ENCODE measurements at regions not wholly inside any gene's neighbourhood (a gene's known extent, or its start where the extent isn't known, plus 50 kb on each side); places are given as distances from the start of the nearest gene placed in this dataset.
"Not testable (repeated sequence)": the region's sequence is repeated elsewhere in the genome, so short reads cannot be mapped to it uniquely, and the experiment has no call there.

- Histone ChIP-seq H3K36me3 (ENCODE audit: control insufficient read depth in 1 of 2, insufficient read depth in 2 of 2, low read length in 2 of 2) (no peaks in the 10 kb centered on the region), H3K9me3 (ENCODE audit: control insufficient read depth in 1 of 2, low read length in 2 of 2) (peaks cover 0 to 3% of the 10 kb centered on the region in 2 donors), H3K27ac (ENCODE audit: low read length) (no peak overlapping the region), H3K27me3 (ENCODE audit: low read depth, low read length) (no peaks in the 10 kb centered on the region), H3K4me3 (ENCODE audit: low read depth in 1 of 2, low read length in 2 of 2) (no peak overlapping the region), H3K4me1 (ENCODE audit: control insufficient read depth in 1 of 2, insufficient read depth in 2 of 2, low read length in 2 of 2) (no peaks in the 10 kb centered on the region)
Measured at GRCh38 chr14:45867046-45867894, 614.3 kb upstream of the MIS18BP1 start.

GRCh38 chr14:45838597-45838996, 585.6 kb upstream of the MIS18BP1 start:
- Histone ChIP-seq H3K27me3 (ENCODE audit: low read depth, low read length) (no peaks in the 10 kb centered on the region), H3K27ac (ENCODE audit: low read length) (no peak overlapping the region), H3K4me1 (ENCODE audit: control insufficient read depth in 1 of 2, insufficient read depth in 2 of 2, low read length in 2 of 2) (no peaks in the 10 kb centered on the region), H3K9me3 (ENCODE audit: control insufficient read depth in 1 of 2, low read length in 2 of 2) (no peaks in the 10 kb centered on the region), H3K36me3 (ENCODE audit: control insufficient read depth in 1 of 2, insufficient read depth in 2 of 2, low read length in 2 of 2) (no peaks in the 10 kb centered on the region), H3K4me3 (ENCODE audit: low read depth in 1 of 2, low read length in 2 of 2) (no peak overlapping the region)

- no peaks in the 10 kb centered on the region for H3K4me1 ChIP-seq (ENCODE audit: control insufficient read depth in 1 of 2, insufficient read depth in 2 of 2, low read length in 2 of 2)
- no peaks in the 10 kb centered on the region for H3K27me3 ChIP-seq (ENCODE audit: low read depth, low read length)
- H3K27ac ChIP-seq (ENCODE audit: low read length) = no peak overlapping the region
- no peaks in the 10 kb centered on the region for H3K36me3 ChIP-seq (ENCODE audit: control insufficient read depth in 1 of 2, insufficient read depth in 2 of 2, low read length in 2 of 2)
- no peaks in the 10 kb centered on the region for H3K9me3 ChIP-seq (ENCODE audit: control insufficient read depth in 1 of 2, low read length in 2 of 2)
- no peak overlapping the region for H3K4me3 ChIP-seq (ENCODE audit: low read depth in 1 of 2, low read length in 2 of 2)
Measured at GRCh38 chr14:45819107-45819506, 566.1 kb upstream of the MIS18BP1 start.

GRCh38 chr14:45811155-45811554, 558.2 kb upstream of the MIS18BP1 start:
- no peaks in the 10 kb centered on the region for H3K36me3 ChIP-seq (ENCODE audit: control insufficient read depth in 1 of 2, insufficient read depth in 2 of 2, low read length in 2 of 2)
- H3K27me3 ChIP-seq (ENCODE audit: low read depth, low read length) = no peaks in the 10 kb centered on the region
- no peaks in the 10 kb centered on the region for H3K9me3 ChIP-seq (ENCODE audit: control insufficient read depth in 1 of 2, low read length in 2 of 2)
- H3K4me1 ChIP-seq (ENCODE audit: control insufficient read depth in 1 of 2, insufficient read depth in 2 of 2, low read length in 2 of 2) = peaks cover 0 to 7% of the 10 kb centered on the region in 2 donors
- no peak overlapping the region for H3K27ac ChIP-seq (ENCODE audit: low read length)
- no peak overlapping the region for H3K4me3 ChIP-seq (ENCODE audit: low read depth in 1 of 2, low read length in 2 of 2)

GRCh38 chr14:45810152-45810872, 557.3 kb upstream of the MIS18BP1 start:
- H3K36me3 ChIP-seq (ENCODE audit: control insufficient read depth in 1 of 2, insufficient read depth in 2 of 2, low read length in 2 of 2) = no peaks in the 10 kb centered on the region
- peaks cover 0 to 7% of the 10 kb centered on the region in 2 donors for H3K4me1 ChIP-seq (ENCODE audit: control insufficient read depth in 1 of 2, insufficient read depth in 2 of 2, low read length in 2 of 2)
- H3K4me3 ChIP-seq (ENCODE audit: low read depth in 1 of 2, low read length in 2 of 2) = no peak overlapping the region
- H3K27ac ChIP-seq (ENCODE audit: low read length) = no peak overlapping the region
- no peaks in the 10 kb centered on the region for H3K27me3 ChIP-seq (ENCODE audit: low read depth, low read length)
- no peaks in the 10 kb centered on the region for H3K9me3 ChIP-seq (ENCODE audit: control insufficient read depth in 1 of 2, low read length in 2 of 2)

GRCh38 chr14:45807178-45807899, 554.3 kb upstream of the MIS18BP1 start:
- Histone ChIP-seq H3K27ac (ENCODE audit: low read length) (no peak overlapping the region), H3K36me3 (ENCODE audit: control insufficient read depth in 1 of 2, insufficient read depth in 2 of 2, low read length in 2 of 2) (no peaks in the 10 kb centered on the region), H3K9me3 (ENCODE audit: control insufficient read depth in 1 of 2, low read length in 2 of 2) (no peaks in the 10 kb centered on the region), H3K4me1 (ENCODE audit: control insufficient read depth in 1 of 2, insufficient read depth in 2 of 2, low read length in 2 of 2) (peaks cover 0 to 7% of the 10 kb centered on the region in 2 donors), H3K27me3 (ENCODE audit: low read depth, low read length) (no peaks in the 10 kb centered on the region), H3K4me3 (ENCODE audit: low read depth in 1 of 2, low read length in 2 of 2) (no peak overlapping the region)

- H3K4me3 ChIP-seq (ENCODE audit: low read depth in 1 of 2, low read length in 2 of 2) = no peak overlapping the region
- no peaks in the 10 kb centered on the region for H3K9me3 ChIP-seq (ENCODE audit: control insufficient read depth in 1 of 2, low read length in 2 of 2)
- no peak overlapping the region for H3K27ac ChIP-seq (ENCODE audit: low read length)
- H3K27me3 ChIP-seq (ENCODE audit: low read depth, low read length) = no peaks in the 10 kb centered on the region
- no peaks in the 10 kb centered on the region for H3K4me1 ChIP-seq (ENCODE audit: control insufficient read depth in 1 of 2, insufficient read depth in 2 of 2, low read length in 2 of 2)
- no peaks in the 10 kb centered on the region for H3K36me3 ChIP-seq (ENCODE audit: control insufficient read depth in 1 of 2, insufficient read depth in 2 of 2, low read length in 2 of 2)
Measured at GRCh38 chr14:45799511-45799910, 546.5 kb upstream of the MIS18BP1 start.

- Histone ChIP-seq H3K36me3 (ENCODE audit: control insufficient read depth in 1 of 2, insufficient read depth in 2 of 2, low read length in 2 of 2) (no peaks in the 10 kb centered on the region), H3K9me3 (ENCODE audit: control insufficient read depth in 1 of 2, low read length in 2 of 2) (no peaks in the 10 kb centered on the region), H3K4me1 (ENCODE audit: control insufficient read depth in 1 of 2, insufficient read depth in 2 of 2, low read length in 2 of 2) (no peaks in the 10 kb centered on the region), H3K27me3 (ENCODE audit: low read depth, low read length) (no peaks in the 10 kb centered on the region), H3K27ac (ENCODE audit: low read length) (no peak overlapping the region), H3K4me3 (ENCODE audit: low read depth in 1 of 2, low read length in 2 of 2) (no peak overlapping the region)
Measured at GRCh38 chr14:45798659-45799058, 545.7 kb upstream of the MIS18BP1 start.

- not testable (repeated sequence) for H3K4me3 ChIP-seq (ENCODE audit: low read depth in 1 of 2, low read length in 2 of 2); H3K36me3 ChIP-seq (ENCODE audit: control insufficient read depth in 1 of 2, insufficient read depth in 2 of 2, low read length in 2 of 2); H3K9me3 ChIP-seq (ENCODE audit: control insufficient read depth in 1 of 2, low read length in 2 of 2); H3K4me1 ChIP-seq (ENCODE audit: control insufficient read depth in 1 of 2, insufficient read depth in 2 of 2, low read length in 2 of 2); H3K27me3 ChIP-seq (ENCODE audit: low read depth, low read length); H3K27ac ChIP-seq (ENCODE audit: low read length)
Measured at GRCh38 chr14:45796006-45796405, 543.0 kb upstream of the MIS18BP1 start.

GRCh38 chr14:45793081-45793480, 540.1 kb upstream of the MIS18BP1 start:
- H3K4me3 ChIP-seq (ENCODE audit: low read depth in 1 of 2, low read length in 2 of 2) = no peak overlapping the region
- no peaks in the 10 kb centered on the region for H3K36me3 ChIP-seq (ENCODE audit: control insufficient read depth in 1 of 2, insufficient read depth in 2 of 2, low read length in 2 of 2)
- H3K27me3 ChIP-seq (ENCODE audit: low read depth, low read length) = no peaks in the 10 kb centered on the region
- H3K27ac ChIP-seq (ENCODE audit: low read length) = no peak overlapping the region
- no peaks in the 10 kb centered on the region for H3K4me1 ChIP-seq (ENCODE audit: control insufficient read depth in 1 of 2, insufficient read depth in 2 of 2, low read length in 2 of 2)
- H3K9me3 ChIP-seq (ENCODE audit: control insufficient read depth in 1 of 2, low read length in 2 of 2) = peaks cover 0 to 3% of the 10 kb centered on the region in 2 donors

GRCh38 chr14:45790293-45790692, 537.3 kb upstream of the MIS18BP1 start:
- no peaks in the 10 kb centered on the region for H3K27me3 ChIP-seq (ENCODE audit: low read depth, low read length)

More at GRCh38 chr14:45790293-45790692, 537.3 kb upstream of the MIS18BP1 start:
- Histone ChIP-seq H3K4me3 (ENCODE audit: low read depth in 1 of 2, low read length in 2 of 2) (no peak overlapping the region), H3K36me3 (ENCODE audit: control insufficient read depth in 1 of 2, insufficient read depth in 2 of 2, low read length in 2 of 2) (no peaks in the 10 kb centered on the region), H3K9me3 (ENCODE audit: control insufficient read depth in 1 of 2, low read length in 2 of 2) (peaks cover 8 to 14% of the 10 kb centered on the region in 2 donors), H3K27ac (ENCODE audit: low read length) (no peak overlapping the region), H3K4me1 (ENCODE audit: control insufficient read depth in 1 of 2, insufficient read depth in 2 of 2, low read length in 2 of 2) (no peaks in the 10 kb centered on the region)
